Peyer's patch (tissue), 4 donors: ENCODE measurements at regions not wholly inside any gene's neighbourhood (a gene's known extent, or its start where the extent isn't known, plus 50 kb on each side); places are given as distances from the start of the nearest gene placed in this dataset.

Experiments used
- DNase-seq, 3 donors: peaks; one replicate each; pipeline ENCODE4 v3.0.0-alpha.2; 2017 to 2019
- H3K27ac ChIP-seq, 4 donors: fragments of 200-600 bp; sonication (generic); one replicate each; pipeline ENCODE4 v1.5.1; 2016 to 2019
- H3K27me3 ChIP-seq, 2 donors: fragments of 200-600 bp; sonication (generic); one replicate each; pipeline ENCODE4 v1.5.1; 2019
- H3K36me3 ChIP-seq, 3 donors: fragments of 200-600 bp; sonication (generic); one replicate each; pipeline ENCODE4 v1.5.1; 2016 to 2019
- H3K4me1 ChIP-seq, 4 donors: fragments of 200-600 bp; sonication (generic); one replicate each; pipeline ENCODE4 v1.5.1; 2016 to 2019
- H3K4me3 ChIP-seq, 4 donors: fragments of 200-600 bp; sonication (generic); 1 replicate in 3 of 4; 2 replicates in 1 of 4; pipeline ENCODE4 v1.5.1; 2016 to 2019; ENCODE audit warnings: mild to moderate bottlenecking in 1 of 4
- H3K9me3 ChIP-seq, 4 donors: fragments of 200-600 bp; sonication (generic); one replicate each; pipeline ENCODE4 v1.5.1; 2016 to 2019; ENCODE audit warnings: mild to moderate bottlenecking in 1 of 4
- POLR2A ChIP-seq, 2 donors: fragments of 450-650 bp; IDR thresholded peaks; one replicate each; pipeline ENCODE4 v1.5.1; 2017; ENCODE audit warnings: antibody characterized with exemption in 2 of 2, mild to moderate bottlenecking in 2 of 2, moderate library complexity in 2 of 2
- TF ChIP-seq, protein P1 (sequence below), 6 experiments: fragments of 450-650 bp in 4 of 6; fragments of 200-600 bp in 2 of 6; sonication (generic) in 1 of 6; IDR thresholded peaks; one replicate each; pipeline ENCODE4 v1.5.1; 2017 to 2019; ENCODE audit warnings: antibody characterized with exemption in 6 of 6, mild to moderate bottlenecking in 3 of 6, moderate library complexity in 1 of 6

DNA sequence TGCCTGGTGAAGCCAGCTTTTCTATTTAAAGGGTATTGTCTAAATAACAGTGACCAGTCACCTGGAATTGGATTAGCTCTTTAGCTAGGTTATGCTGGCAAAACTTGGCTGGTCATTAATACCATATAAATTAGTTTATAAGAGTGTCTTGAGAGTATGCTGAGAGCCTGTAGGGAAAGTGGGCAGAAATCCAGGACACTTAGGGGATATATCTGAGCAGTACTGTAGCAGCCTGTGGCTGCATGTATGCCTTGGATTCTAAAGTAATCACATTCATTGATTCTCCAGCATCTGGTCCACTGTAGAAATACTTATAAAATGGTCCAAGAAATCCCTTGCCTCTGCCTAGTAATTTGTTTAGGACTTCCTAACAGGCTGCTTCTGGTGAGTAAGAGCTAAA, 288.9 kb upstream of the DMAC1 start:
- no peak for DNase-seq
- Histone ChIP-seq H3K9me3 (no peaks in the 10 kb centered on the region), H3K4me1 (no peaks in the 10 kb centered on the region), H3K27me3 (no peaks in the 10 kb centered on the region), H3K4me3 (no peak overlapping the region), H3K27ac (no peak overlapping the region), H3K36me3 (no peaks in the 10 kb centered on the region)
- TF ChIP-seq, protein P1, sequence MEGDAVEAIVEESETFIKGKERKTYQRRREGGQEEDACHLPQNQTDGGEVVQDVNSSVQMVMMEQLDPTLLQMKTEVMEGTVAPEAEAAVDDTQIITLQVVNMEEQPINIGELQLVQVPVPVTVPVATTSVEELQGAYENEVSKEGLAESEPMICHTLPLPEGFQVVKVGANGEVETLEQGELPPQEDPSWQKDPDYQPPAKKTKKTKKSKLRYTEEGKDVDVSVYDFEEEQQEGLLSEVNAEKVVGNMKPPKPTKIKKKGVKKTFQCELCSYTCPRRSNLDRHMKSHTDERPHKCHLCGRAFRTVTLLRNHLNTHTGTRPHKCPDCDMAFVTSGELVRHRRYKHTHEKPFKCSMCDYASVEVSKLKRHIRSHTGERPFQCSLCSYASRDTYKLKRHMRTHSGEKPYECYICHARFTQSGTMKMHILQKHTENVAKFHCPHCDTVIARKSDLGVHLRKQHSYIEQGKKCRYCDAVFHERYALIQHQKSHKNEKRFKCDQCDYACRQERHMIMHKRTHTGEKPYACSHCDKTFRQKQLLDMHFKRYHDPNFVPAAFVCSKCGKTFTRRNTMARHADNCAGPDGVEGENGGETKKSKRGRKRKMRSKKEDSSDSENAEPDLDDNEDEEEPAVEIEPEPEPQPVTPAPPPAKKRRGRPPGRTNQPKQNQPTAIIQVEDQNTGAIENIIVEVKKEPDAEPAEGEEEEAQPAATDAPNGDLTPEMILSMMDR (IDR thresholded peaks at IDR 0.05) = no peak
- TF ChIP-seq POLR2A (IDR thresholded peaks at IDR 0.05) = no peak

DNA sequence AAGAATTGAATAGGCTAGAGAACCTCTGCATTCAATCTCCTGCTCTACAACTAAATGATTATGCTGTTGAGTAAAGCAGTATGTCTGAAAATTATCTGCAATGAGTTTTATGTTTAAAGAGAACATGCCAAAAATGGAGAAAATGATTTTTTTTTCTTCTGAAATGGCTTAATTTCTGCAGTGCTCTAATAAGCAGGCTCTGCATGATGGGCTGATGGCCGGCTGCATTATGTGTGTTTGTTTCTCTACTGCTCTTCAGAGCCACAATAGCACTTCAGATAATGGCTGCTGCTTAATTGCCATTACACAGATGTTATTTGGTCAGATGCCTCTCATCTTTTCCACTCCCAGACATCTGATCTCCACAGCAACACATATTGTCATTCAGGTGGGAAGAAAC, 286.4 kb upstream of the DMAC1 start:
- DNase-seq = no peak
- Histone ChIP-seq H3K27ac (no peak overlapping the region), H3K9me3 (no peaks in the 10 kb centered on the region), H3K4me1 (no peaks in the 10 kb centered on the region), H3K36me3 (no peaks in the 10 kb centered on the region), H3K4me3 (no peak overlapping the region), H3K27me3 (no peaks in the 10 kb centered on the region)
- no peak for TF ChIP-seq POLR2A (IDR thresholded peaks at IDR 0.05)
- TF ChIP-seq, protein P1 (IDR thresholded peaks at IDR 0.05) = no peak

DNA sequence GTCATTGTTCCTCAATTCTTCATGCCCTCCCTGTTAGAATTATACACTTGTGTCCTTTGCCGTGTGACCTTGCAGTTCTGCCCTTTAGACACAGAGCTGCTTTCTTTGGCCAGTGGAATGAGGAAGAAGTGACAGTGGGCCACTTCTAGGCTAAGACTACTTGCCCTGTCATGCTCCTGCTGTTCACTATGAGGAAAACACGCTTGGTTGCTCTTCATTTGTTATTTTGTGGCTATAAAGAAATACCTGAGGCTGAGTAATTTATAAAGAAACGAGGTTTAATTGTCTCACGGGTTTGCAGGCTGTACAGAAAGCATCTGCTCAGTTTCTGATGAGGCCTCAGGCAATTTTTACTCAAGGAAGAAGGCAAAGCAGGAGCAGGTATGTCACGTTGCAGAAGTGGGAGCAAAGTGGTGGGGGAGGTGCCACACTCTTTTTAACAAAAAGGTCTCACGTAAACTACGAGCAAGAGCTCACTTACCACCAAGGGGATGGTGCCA, 279.1 kb upstream of the DMAC1 start:
- no peaks in the 10 kb centered on the region for H3K27me3 ChIP-seq
- no peak overlapping the region for H3K27ac ChIP-seq

DNA sequence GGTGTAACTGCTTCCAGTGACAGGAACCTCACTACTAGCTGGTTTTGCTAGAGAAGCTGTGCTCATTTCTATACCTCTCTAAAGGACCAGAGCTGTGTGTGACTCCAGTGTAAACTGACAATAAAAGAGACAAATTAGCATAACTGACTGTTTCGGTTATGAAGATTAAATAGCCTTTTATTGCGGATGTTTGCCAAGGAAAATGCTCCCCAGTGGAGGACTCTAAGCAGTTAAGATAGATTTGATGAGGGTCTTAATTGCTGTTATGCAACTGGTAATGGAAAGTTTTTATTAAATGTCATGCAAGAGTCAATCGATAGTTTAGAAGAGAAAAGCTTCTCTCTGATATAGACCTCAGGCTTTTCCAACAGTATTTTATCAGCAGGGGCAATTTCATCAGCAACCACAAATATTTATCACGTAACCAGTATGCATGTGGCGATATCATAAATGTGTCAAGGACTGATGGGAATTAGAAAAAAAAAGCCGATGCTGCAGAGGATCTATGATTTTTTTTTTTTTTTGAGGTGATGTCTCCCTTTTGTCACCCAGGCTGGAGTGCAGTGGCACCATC, 275.2 kb upstream of the DMAC1 start:
- H3K27me3 ChIP-seq = no peaks in the 10 kb centered on the region
- DNase-seq = no peak
- H3K4me3 ChIP-seq = no peak overlapping the region
- no peaks in the 10 kb centered on the region for H3K9me3 ChIP-seq
- H3K27ac ChIP-seq = no peak overlapping the region
- H3K4me1 ChIP-seq = no peaks in the 10 kb centered on the region
- TF ChIP-seq, protein P1 (IDR thresholded peaks at IDR 0.05) = no peak
- TF ChIP-seq POLR2A (IDR thresholded peaks at IDR 0.05) = no peak
- no peaks in the 10 kb centered on the region for H3K36me3 ChIP-seq

More for the DNA sequence above, 279.1 kb upstream of the DMAC1 start:
- no peak for DNase-seq
- no peaks in the 10 kb centered on the region for H3K36me3 ChIP-seq
- no peak overlapping the region for H3K4me3 ChIP-seq
- TF ChIP-seq, protein P1 (IDR thresholded peaks at IDR 0.05) = no peak
- no peaks in the 10 kb centered on the region for H3K4me1 ChIP-seq
- no peaks in the 10 kb centered on the region for H3K9me3 ChIP-seq

DNA sequence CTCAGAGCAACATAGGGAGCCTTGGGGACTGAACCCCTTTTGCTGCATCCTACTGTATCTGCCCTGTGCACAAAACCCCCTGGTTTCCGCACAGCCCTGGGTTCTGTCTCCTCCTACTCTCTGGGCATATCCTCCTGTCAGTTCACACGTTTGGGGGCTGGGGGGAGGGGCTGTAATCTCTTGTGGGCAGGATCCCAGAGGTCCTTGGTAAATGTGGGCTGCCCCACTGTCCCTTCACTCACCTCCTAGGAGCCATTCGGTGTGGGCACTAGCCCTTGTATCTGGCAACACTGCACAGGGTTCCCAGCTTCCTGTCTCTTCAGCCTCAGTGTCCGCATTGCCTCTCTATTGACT, 271.8 kb upstream of the DMAC1 start:
- no peaks in the 10 kb centered on the region for H3K27me3 ChIP-seq
- H3K36me3 ChIP-seq = no peaks in the 10 kb centered on the region
- TF ChIP-seq, protein P1 (IDR thresholded peaks at IDR 0.05) = no peak
- no peak for TF ChIP-seq POLR2A (IDR thresholded peaks at IDR 0.05)
- H3K27ac ChIP-seq = no peak overlapping the region
- no peak for DNase-seq
- H3K9me3 ChIP-seq = no peaks in the 10 kb centered on the region
- no peaks in the 10 kb centered on the region for H3K4me1 ChIP-seq
- no peak overlapping the region for H3K4me3 ChIP-seq
